ENCODE measurements at regions not wholly inside any gene's neighbourhood (a gene's known extent, or its start where the extent isn't known, plus 50 kb on each side); places are given as distances from the start of the nearest gene placed in this dataset.

GRCh38 chr3:86228101-86228500, 762.8 kb downstream of the VGLL3 start:
- DNase-seq (ENCODE audit: low read depth): no peak
- H3K4me3 ChIP-seq (ENCODE audit: low read depth, low read length): no peak overlapping the region
- no peak for TF ChIP-seq CTCF (IDR thresholded peaks at IDR 0.05; ENCODE audit: low read depth, low read length, missing control alignments)

- no peak for TF ChIP-seq CTCF (IDR thresholded peaks at IDR 0.05; ENCODE audit: low read depth, low read length, missing control alignments)
- no peak for DNase-seq (ENCODE audit: low read depth)
- no peak overlapping the region for H3K4me3 ChIP-seq (ENCODE audit: low read depth, low read length)
Measured at GRCh38 chr3:86225461-86225860, 765.5 kb downstream of the VGLL3 start.

- no peak for DNase-seq (ENCODE audit: low read depth)
- no peak overlapping the region for H3K4me3 ChIP-seq (ENCODE audit: low read depth, low read length)
- TF ChIP-seq CTCF (IDR thresholded peaks at IDR 0.05; ENCODE audit: low read depth, low read length, missing control alignments): no peak
Measured at GRCh38 chr3:86221601-86222000, 769.3 kb downstream of the VGLL3 start.

- TF ChIP-seq CTCF (IDR thresholded peaks at IDR 0.05; ENCODE audit: low read depth, low read length, missing control alignments): no peak
- no peak overlapping the region for H3K4me3 ChIP-seq (ENCODE audit: low read depth, low read length)
- no peak for DNase-seq (ENCODE audit: low read depth)
Measured at GRCh38 chr3:86208772-86209171, 782.2 kb downstream of the VGLL3 start.

- TF ChIP-seq CTCF (IDR thresholded peaks at IDR 0.05; ENCODE audit: low read depth, low read length, missing control alignments): no peak
- no peak overlapping the region for H3K4me3 ChIP-seq (ENCODE audit: low read depth, low read length)
- no peak for DNase-seq (ENCODE audit: low read depth)
Measured at GRCh38 chr3:86182606-86183005, 808.3 kb downstream of the VGLL3 start.

- no peak overlapping the region for H3K4me3 ChIP-seq (ENCODE audit: low read depth, low read length)
- no peak for TF ChIP-seq CTCF (IDR thresholded peaks at IDR 0.05; ENCODE audit: low read depth, low read length, missing control alignments)
- no peak for DNase-seq (ENCODE audit: low read depth)
Measured at GRCh38 chr3:86180696-86181095, 810.3 kb downstream of the VGLL3 start.

- H3K4me3 ChIP-seq (ENCODE audit: low read depth, low read length): no peak overlapping the region
- no peak for DNase-seq (ENCODE audit: low read depth)
- no peak for TF ChIP-seq CTCF (IDR thresholded peaks at IDR 0.05; ENCODE audit: low read depth, low read length, missing control alignments)
Measured at GRCh38 chr3:86178095-86178494, 812.9 kb downstream of the VGLL3 start.

Measured in GM12864 (cell line).